A549 (cell line): ENCODE measurements at regions not wholly inside any gene's neighbourhood (a gene's known extent, or its start where the extent isn't known, plus 50 kb on each side); places are given as distances from the start of the nearest gene placed in this dataset.

Source experiments
- CTCF ChIP-seq: fragments of >200 bp; sonication (Bioruptor Twin); formaldehyde crosslinking; IDR thresholded peaks from 3 replicates; pipeline ENCODE4 v1.5.1; 2016
- EP300 ChIP-seq, 2 experiments: fragments of >200 bp; sonication (Bioruptor Twin); formaldehyde crosslinking; IDR thresholded peaks; 2 replicates in 1 of 2; 3 replicates in 1 of 2; pipeline ENCODE4 v1.6.1; 2016 to 2017
- FOXS1 ChIP-seq: fragments of 250-450 bp; sonication (Bioruptor Pico); IDR thresholded peaks from 2 replicates; pipeline ENCODE4 v1.5.0; 2020; ENCODE audit warnings: mild to moderate bottlenecking, moderate library complexity
- HEYL ChIP-seq: fragments of 250-450 bp; sonication (Bioruptor Pico); IDR thresholded peaks from 2 replicates; pipeline ENCODE4 v1.8.0; 2021; ENCODE audit warnings: mild to moderate bottlenecking, moderate library complexity
- HOXA7 ChIP-seq: fragments of 250-450 bp; sonication (Bioruptor Pico); IDR thresholded peaks from 2 replicates; pipeline ENCODE4 v1.5.0; 2020; ENCODE audit warnings: mild to moderate bottlenecking, moderate library complexity
- JUNB ChIP-seq: fragments of >200 bp; sonication (Bioruptor Twin); formaldehyde crosslinking; IDR thresholded peaks from 2 replicates; pipeline ENCODE4 v1.6.1; 2016
- NPAS2 ChIP-seq: fragments of 250-450 bp; sonication (Bioruptor Pico); IDR thresholded peaks from 2 replicates; pipeline ENCODE4 v1.8.0; 2022; ENCODE audit warnings: mild to moderate bottlenecking, moderate library complexity, borderline replicate concordance
- PHF8 ChIP-seq: fragments of 200-600 bp; sonication (generic); IDR thresholded peaks from 2 replicates; pipeline ENCODE4 v1.6.1; 2016; ENCODE audit warnings: low read depth, mild to moderate bottlenecking, antibody characterized with exemption, moderate library complexity, borderline replicate concordance
- POLR2A ChIP-seq: IDR thresholded peaks from 2 replicates; pipeline ENCODE4 v1.6.1; 2012; ENCODE audit warnings: mild to moderate bottlenecking, low read length
- POLR2AphosphoS2 ChIP-seq: conservative IDR thresholded peaks from 2 replicates; pipeline ENCODE4 v1.6.1; 2012; ENCODE audit warnings: low read length, improper control_type of control experiment, inconsistent platforms
- SREBF2 ChIP-seq: fragments of 450-650 bp; IDR thresholded peaks from 2 replicates; pipeline ENCODE4 v1.6.1; 2014; ENCODE audit warnings: mild to moderate bottlenecking, moderate library complexity
- ZC3H11A ChIP-seq: fragments of 450-650 bp; IDR thresholded peaks from 2 replicates; pipeline ENCODE4 v1.6.1; 2014; ENCODE audit warnings: antibody characterized with exemption, mild to moderate bottlenecking
- TF ChIP-seq, protein P1 (sequence below): fragments of 200-600 bp; sonication (generic); IDR thresholded peaks from 2 replicates; pipeline ENCODE4 v1.6.1; 2016; ENCODE audit warnings: antibody characterized with exemption, mild to moderate bottlenecking, moderate library complexity

- TF ChIP-seq NPAS2 (CRISPR knock-in tag) (no peak), PHF8 (no peak), CTCF (no peak), SREBF2 (no peak), HEYL (CRISPR knock-in tag) (no peak), JUNB (no peak), POLR2AphosphoS2 (no peak), EP300 (IDR thresholded peaks at IDR 0.05) (no peak), POLR2A (no peak), HOXA7 (CRISPR knock-in tag) (no peak), ZC3H11A (no peak), FOXS1 (CRISPR knock-in tag) (no peak)
- TF ChIP-seq, protein P1, sequence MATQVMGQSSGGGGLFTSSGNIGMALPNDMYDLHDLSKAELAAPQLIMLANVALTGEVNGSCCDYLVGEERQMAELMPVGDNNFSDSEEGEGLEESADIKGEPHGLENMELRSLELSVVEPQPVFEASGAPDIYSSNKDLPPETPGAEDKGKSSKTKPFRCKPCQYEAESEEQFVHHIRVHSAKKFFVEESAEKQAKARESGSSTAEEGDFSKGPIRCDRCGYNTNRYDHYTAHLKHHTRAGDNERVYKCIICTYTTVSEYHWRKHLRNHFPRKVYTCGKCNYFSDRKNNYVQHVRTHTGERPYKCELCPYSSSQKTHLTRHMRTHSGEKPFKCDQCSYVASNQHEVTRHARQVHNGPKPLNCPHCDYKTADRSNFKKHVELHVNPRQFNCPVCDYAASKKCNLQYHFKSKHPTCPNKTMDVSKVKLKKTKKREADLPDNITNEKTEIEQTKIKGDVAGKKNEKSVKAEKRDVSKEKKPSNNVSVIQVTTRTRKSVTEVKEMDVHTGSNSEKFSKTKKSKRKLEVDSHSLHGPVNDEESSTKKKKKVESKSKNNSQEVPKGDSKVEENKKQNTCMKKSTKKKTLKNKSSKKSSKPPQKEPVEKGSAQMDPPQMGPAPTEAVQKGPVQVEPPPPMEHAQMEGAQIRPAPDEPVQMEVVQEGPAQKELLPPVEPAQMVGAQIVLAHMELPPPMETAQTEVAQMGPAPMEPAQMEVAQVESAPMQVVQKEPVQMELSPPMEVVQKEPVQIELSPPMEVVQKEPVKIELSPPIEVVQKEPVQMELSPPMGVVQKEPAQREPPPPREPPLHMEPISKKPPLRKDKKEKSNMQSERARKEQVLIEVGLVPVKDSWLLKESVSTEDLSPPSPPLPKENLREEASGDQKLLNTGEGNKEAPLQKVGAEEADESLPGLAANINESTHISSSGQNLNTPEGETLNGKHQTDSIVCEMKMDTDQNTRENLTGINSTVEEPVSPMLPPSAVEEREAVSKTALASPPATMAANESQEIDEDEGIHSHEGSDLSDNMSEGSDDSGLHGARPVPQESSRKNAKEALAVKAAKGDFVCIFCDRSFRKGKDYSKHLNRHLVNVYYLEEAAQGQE = no peak
Observed at GRCh38 chr1:214108097-214108446, 120.3 kb downstream of the PROX1 start.
